Loucy (cell line): ENCODE measurements at regions not wholly inside any gene's neighbourhood (a gene's known extent, or its start where the extent isn't known, plus 50 kb on each side); places are given as distances from the start of the nearest gene placed in this dataset.

ENCODE experiments used
- CTCF ChIP-seq: fragments of 200-600 bp; sonication (generic); conservative IDR thresholded peaks from 2 replicates; pipeline ENCODE4 v1.5.1; 2014; ENCODE audit warnings: mild to moderate bottlenecking, antibody characterized with exemption, low read length
- EZH2phosphoT487 ChIP-seq: fragments of 200-600 bp; IDR thresholded peaks from 2 replicates; pipeline ENCODE4 v1.6.1; 2018; ENCODE audit warnings: antibody characterized with exemption, mild to moderate bottlenecking, moderate library complexity, borderline replicate concordance

GRCh38 chr1:199422206-199422605 is 605.3 kb upstream of the NR5A2 start:
- peak; percentile 46 for TF ChIP-seq CTCF
- TF ChIP-seq EZH2phosphoT487: no peak
